Activated B cell treated with CpG ODN at 0.5 μM for 24 hours (primary cell): ENCODE measurements at regions not wholly inside any gene's neighbourhood (a gene's known extent, or its start where the extent isn't known, plus 50 kb on each side); places are given as distances from the start of the nearest gene placed in this dataset.

Experiments used
- ATAC-seq: fragments of 200-7000 bp; cut with Tn5 transposase; one replicate; pipeline ENCODE4 v1.10.0; 2021; ENCODE audit warnings: low read depth, mild to moderate bottlenecking, moderate library complexity
- CTCF ChIA-PET: fragments of 350-600 bp; sonication (Branson Sonifier 250); formaldehyde crosslinking; loops from one replicate; lab custom pipeline; 2021; ENCODE audit warnings: antibody characterized with exemption; lab: Charles Lee
- POLR2A ChIA-PET: fragments of 350-600 bp; sonication (Branson Sonifier 250); formaldehyde crosslinking; loops from one replicate; lab custom pipeline; 2021; ENCODE audit warnings: antibody characterized with exemption; lab: Charles Lee
- DNase-seq: peaks from one replicate; pipeline ENCODE4 v3.0.0; 2022
- H3K27ac Mint-ChIP-seq: one replicate; pipeline ENCODE4 v1.8.0; 2020; ENCODE audit warnings: mixed read lengths
- H3K27me3 Mint-ChIP-seq: one replicate; pipeline ENCODE4 v1.8.0; 2021; ENCODE audit warnings: mixed read lengths
- H3K36me3 Mint-ChIP-seq: one replicate; pipeline ENCODE4 v1.8.0; 2021; ENCODE audit warnings: low read depth, mixed read lengths
- H3K4me1 Mint-ChIP-seq: one replicate; pipeline ENCODE4 v1.8.0; 2021; ENCODE audit warnings: mixed read lengths
- H3K4me3 Mint-ChIP-seq: one replicate; pipeline ENCODE4 v1.8.0; 2020; ENCODE audit warnings: mild to moderate bottlenecking, mixed read lengths
- H3K9me3 Mint-ChIP-seq: one replicate; pipeline ENCODE4 v1.8.0; 2020; ENCODE audit warnings: mixed read lengths
- CTCF ChIP-seq: fragments of 200-600 bp; IDR thresholded peaks from one replicate; pipeline ENCODE4 v1.8.0; 2022; ENCODE audit warnings: antibody characterized with exemption, mild to moderate bottlenecking
- intact Hi-C: fragments of 100-400 bp; cut with micrococcal nuclease; formaldehyde crosslinking; loops from one replicate; pipeline ENCODE4 v1.15.1; 2024

- no peaks in the 10 kb centered on the region for H3K36me3 Mint-ChIP-seq
- ChIA-PET CTCF (no interaction called here), POLR2A (no interaction called here)
- peaks cover 5% of the 10 kb centered on the region for H3K4me1 Mint-ChIP-seq
- TF ChIP-seq CTCF = no peak
- ATAC-seq (no peak), DNase-seq (no peak)
- peaks cover 10% of the 10 kb centered on the region for H3K27me3 Mint-ChIP-seq
- no peak overlapping the region for H3K27ac Mint-ChIP-seq
- intact Hi-C loops = no loop called here
- no peak overlapping the region for H3K4me3 Mint-ChIP-seq
- H3K9me3 Mint-ChIP-seq = no peaks in the 10 kb centered on the region
Observed at GRCh38 chr6:16003197-16003491, 125.7 kb upstream of the MYLIP start.

GRCh38 chr6:16002332-16003196 is 126.3 kb upstream of the MYLIP start:
- no peaks in the 10 kb centered on the region for H3K36me3 Mint-ChIP-seq
- peaks cover 5% of the 10 kb centered on the region for H3K4me1 Mint-ChIP-seq
- CTCF ChIA-PET = no interaction called here
- intact Hi-C loops = no loop called here
- POLR2A ChIA-PET = no interaction called here
- no peak for TF ChIP-seq CTCF
- no peak overlapping the region for H3K27ac Mint-ChIP-seq
- no peak for ATAC-seq
- H3K9me3 Mint-ChIP-seq = no peaks in the 10 kb centered on the region
- H3K27me3 Mint-ChIP-seq = peaks cover 14% of the 10 kb centered on the region
- H3K4me3 Mint-ChIP-seq = no peak overlapping the region
- no peak for DNase-seq

DNA sequence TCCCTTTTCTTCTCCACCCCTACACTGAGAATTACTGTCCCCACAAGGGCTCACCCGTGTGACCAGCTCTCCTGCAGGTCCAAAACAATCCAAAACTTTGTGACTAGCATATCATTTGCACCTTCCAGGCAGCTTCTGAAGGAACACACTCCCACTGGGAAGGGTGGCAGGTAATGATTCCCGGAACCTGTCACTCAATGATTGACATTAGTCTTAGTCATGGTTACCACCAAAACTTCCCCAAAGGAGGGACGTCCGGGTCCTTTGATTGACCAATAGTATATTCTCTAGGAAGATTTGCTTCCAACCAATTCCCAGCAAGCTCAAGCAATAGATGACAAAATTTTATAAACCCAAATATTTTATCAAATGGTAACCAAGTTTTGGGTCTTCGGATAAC is 127.7 kb upstream of the MYLIP start:
- ATAC-seq = no peak
- Mint-ChIP-seq H3K4me3 (no peak overlapping the region), H3K27me3 (peaks cover 14% of the 10 kb centered on the region), H3K9me3 (no peaks in the 10 kb centered on the region), H3K4me1 (no peaks in the 10 kb centered on the region), H3K27ac (no peak overlapping the region), H3K36me3 (no peaks in the 10 kb centered on the region)
- CTCF ChIA-PET = no interaction called here
- intact Hi-C loops = no loop called here
- DNase-seq = no peak
- POLR2A ChIA-PET = interaction anchor here (0.6 kb wide), 1 partner anchor 350 kb away, joined by 3 read pairs; no protein-coding TSS in a partner anchor
- TF ChIP-seq CTCF = no peak

GRCh38 chr6:15999201-15999600 is 129.7 kb upstream of the MYLIP start:
- Mint-ChIP-seq H3K9me3 (no peaks in the 10 kb centered on the region), H3K36me3 (no peaks in the 10 kb centered on the region), H3K4me3 (no peak overlapping the region), H3K27me3 (peaks cover 10% of the 10 kb centered on the region), H3K27ac (no peak overlapping the region), H3K4me1 (peaks cover 2% of the 10 kb centered on the region)
- ATAC-seq (no peak), DNase-seq (no peak)
- ChIA-PET CTCF (no interaction called here), POLR2A (no interaction called here)
- TF ChIP-seq CTCF = no peak
- intact Hi-C loops = no loop called here

DNA sequence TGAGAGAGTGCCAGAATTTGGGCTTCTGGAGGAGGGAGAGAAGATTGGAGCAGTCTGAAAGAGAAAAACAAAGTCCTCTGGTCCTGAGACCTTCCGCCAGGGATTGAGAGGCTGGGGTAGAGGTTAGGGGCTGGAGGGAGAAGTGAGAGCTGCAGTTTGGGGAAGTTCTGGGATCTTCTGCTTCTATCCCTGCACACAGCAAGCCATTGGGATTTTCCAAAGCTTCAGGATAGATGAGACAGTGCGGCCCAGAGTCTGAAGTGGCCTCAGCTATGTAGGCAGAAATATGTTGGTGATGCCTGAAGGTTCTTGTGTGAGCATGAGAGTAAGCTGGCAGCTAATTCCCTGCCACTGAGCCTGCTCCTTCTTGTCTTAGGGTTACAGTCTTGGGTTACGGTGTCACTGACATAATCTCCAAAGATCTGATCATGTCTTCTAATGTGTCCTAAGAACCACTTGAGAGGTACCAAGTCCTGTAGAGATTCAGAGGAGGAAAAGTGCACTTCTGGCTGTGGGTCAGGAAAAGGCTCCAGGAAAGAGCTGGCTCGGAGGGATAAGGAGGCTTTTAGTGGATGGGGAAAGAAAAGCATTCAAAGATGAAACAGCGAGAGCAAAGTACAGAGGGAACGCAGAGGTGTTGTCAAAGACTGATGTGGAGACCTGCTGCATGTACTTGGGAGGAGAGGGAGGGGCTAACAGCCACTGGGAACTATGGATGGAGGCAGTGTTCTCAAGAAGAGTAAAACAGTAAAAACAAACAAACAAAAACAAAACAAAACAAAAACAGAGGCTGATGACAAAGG is 131.1 kb upstream of the MYLIP start:
- Mint-ChIP-seq H3K27ac (no peak overlapping the region), H3K27me3 (peaks cover 5% of the 10 kb centered on the region), H3K9me3 (no peaks in the 10 kb centered on the region), H3K4me3 (no peak overlapping the region), H3K4me1 (peaks cover 2% of the 10 kb centered on the region), H3K36me3 (no peaks in the 10 kb centered on the region)
- ChIA-PET POLR2A (no interaction called here), CTCF (no interaction called here)
- intact Hi-C loops = no loop called here
- no peak for TF ChIP-seq CTCF
- DNase-seq (no peak), ATAC-seq (no peak)
